Thyroid gland (tissue), 4 donors: ENCODE measurements at regions not wholly inside any gene's neighbourhood (a gene's known extent, or its start where the extent isn't known, plus 50 kb on each side); places are given as distances from the start of the nearest gene placed in this dataset.

Experiments used
- DNase-seq, 2 donors: peaks; one replicate each; pipeline ENCODE4 v3.0.0-alpha.2; 2019
- H3K27ac ChIP-seq, 3 donors: fragments of 200-600 bp; sonication (generic); 1 replicate in 2 of 3; 2 replicates in 1 of 3; pipeline ENCODE4 v1.5.1; 2016 to 2019; ENCODE audit warnings: mild to moderate bottlenecking in 1 of 3, moderate library complexity in 1 of 3
- H3K27me3 ChIP-seq: fragments of 200-600 bp; sonication (generic); one replicate; pipeline ENCODE4 v1.5.1; 2019
- H3K36me3 ChIP-seq, 2 donors: fragments of 200-600 bp; sonication (generic); one replicate each; pipeline ENCODE4 v1.5.1; 2016 to 2019
- H3K4me1 ChIP-seq, 2 donors: fragments of 200-600 bp; sonication (generic); one replicate each; pipeline ENCODE4 v1.5.1; 2017 to 2019
- H3K4me3 ChIP-seq, 3 donors: fragments of 200-600 bp; sonication (generic); replicated peaks in 1 of 3; 1 replicate in 2 of 3; 2 replicates in 1 of 3; pipeline ENCODE4 v1.5.1; 2016; ENCODE audit warnings: mild to moderate bottlenecking in 1 of 3
- H3K9me3 ChIP-seq: fragments of 200-600 bp; sonication (generic); one replicate; pipeline ENCODE4 v1.5.1; 2017
- POLR2A ChIP-seq, 2 donors: fragments of 450-650 bp; IDR thresholded peaks; one replicate each; pipeline ENCODE4 v1.6.1; 2017; ENCODE audit warnings: antibody characterized with exemption in 2 of 2, mild to moderate bottlenecking in 2 of 2, moderate library complexity in 1 of 2
- WGBS, 2 donors: methylation state at CpG; one replicate each; pipeline ENCODE4 v1.1.5; 2017; 5-methylcytosine and 5-hydroxymethylcytosine counted together
- intact Hi-C: fragments of 100-400 bp; cut with DNase I; formaldehyde crosslinking; loops from one replicate; pipeline ENCODE4 v1.15.1; 2023
- TF ChIP-seq, protein P1 (sequence below), 6 experiments: fragments of 200-600 bp in 3 of 6; fragments of 450-650 bp in 3 of 6; sonication (generic) in 3 of 6; IDR thresholded peaks; one replicate each; pipeline ENCODE4 v1.5.1; 2016 to 2019; ENCODE audit warnings: antibody characterized with exemption in 6 of 6, mild to moderate bottlenecking in 2 of 6, inconsistent platforms in 1 of 6, moderate library complexity in 1 of 6

DNA sequence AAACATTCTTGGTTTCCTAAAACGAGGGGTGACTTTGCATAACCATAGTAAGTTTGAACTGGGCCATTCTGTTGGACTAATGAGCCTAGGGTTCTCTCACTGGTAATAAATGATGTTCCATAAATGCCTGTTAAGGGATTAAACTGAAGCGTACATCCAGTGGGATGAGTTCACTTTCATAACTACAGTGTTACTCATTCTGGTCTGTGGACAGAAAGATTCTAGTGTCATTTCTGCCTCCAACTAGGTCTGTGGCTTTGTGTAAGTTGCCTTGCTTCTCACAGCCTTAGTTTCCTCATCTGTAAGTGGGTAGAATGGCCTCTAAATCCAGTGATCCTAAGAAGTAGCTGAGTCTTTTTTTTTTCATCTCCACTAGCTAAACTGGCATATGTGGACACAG is 1860.6 kb upstream of the PIK3C3 start:
- Histone ChIP-seq H3K4me1 (no peaks in the 10 kb centered on the region), H3K27ac (no peak overlapping the region), H3K4me3 (no peak overlapping the region), H3K36me3 (no peaks in the 10 kb centered on the region), H3K9me3 (no peaks in the 10 kb centered on the region), H3K27me3 (no peaks in the 10 kb centered on the region)
- no peak for TF ChIP-seq POLR2A (IDR thresholded peaks at IDR 0.05)
- TF ChIP-seq, protein P1, sequence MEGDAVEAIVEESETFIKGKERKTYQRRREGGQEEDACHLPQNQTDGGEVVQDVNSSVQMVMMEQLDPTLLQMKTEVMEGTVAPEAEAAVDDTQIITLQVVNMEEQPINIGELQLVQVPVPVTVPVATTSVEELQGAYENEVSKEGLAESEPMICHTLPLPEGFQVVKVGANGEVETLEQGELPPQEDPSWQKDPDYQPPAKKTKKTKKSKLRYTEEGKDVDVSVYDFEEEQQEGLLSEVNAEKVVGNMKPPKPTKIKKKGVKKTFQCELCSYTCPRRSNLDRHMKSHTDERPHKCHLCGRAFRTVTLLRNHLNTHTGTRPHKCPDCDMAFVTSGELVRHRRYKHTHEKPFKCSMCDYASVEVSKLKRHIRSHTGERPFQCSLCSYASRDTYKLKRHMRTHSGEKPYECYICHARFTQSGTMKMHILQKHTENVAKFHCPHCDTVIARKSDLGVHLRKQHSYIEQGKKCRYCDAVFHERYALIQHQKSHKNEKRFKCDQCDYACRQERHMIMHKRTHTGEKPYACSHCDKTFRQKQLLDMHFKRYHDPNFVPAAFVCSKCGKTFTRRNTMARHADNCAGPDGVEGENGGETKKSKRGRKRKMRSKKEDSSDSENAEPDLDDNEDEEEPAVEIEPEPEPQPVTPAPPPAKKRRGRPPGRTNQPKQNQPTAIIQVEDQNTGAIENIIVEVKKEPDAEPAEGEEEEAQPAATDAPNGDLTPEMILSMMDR (IDR thresholded peaks at IDR 0.05) = no peak
- intact Hi-C loops = no loop called here
- no peak for DNase-seq
- WGBS, 2 donors = 75 to 76% methylated on average over 2 of the region's 2 CpGs

- H3K27me3 ChIP-seq = no peaks in the 10 kb centered on the region
- DNase-seq = no peak
- H3K4me3 ChIP-seq = no peak overlapping the region
- H3K27ac ChIP-seq = no peak overlapping the region
- no peak for TF ChIP-seq POLR2A (IDR thresholded peaks at IDR 0.05)
- TF ChIP-seq, protein P1 (IDR thresholded peaks at IDR 0.05) = no peak
- intact Hi-C loops = no loop called here
- H3K36me3 ChIP-seq = no peaks in the 10 kb centered on the region
- no peaks in the 10 kb centered on the region for H3K4me1 ChIP-seq
- WGBS, 2 donors = 67 to 84% methylated on average over 3 of the region's 3 CpGs
- H3K9me3 ChIP-seq = no peaks in the 10 kb centered on the region
Measured at GRCh38 chr18:40088130-40088529, 1866.9 kb upstream of the PIK3C3 start.

DNA sequence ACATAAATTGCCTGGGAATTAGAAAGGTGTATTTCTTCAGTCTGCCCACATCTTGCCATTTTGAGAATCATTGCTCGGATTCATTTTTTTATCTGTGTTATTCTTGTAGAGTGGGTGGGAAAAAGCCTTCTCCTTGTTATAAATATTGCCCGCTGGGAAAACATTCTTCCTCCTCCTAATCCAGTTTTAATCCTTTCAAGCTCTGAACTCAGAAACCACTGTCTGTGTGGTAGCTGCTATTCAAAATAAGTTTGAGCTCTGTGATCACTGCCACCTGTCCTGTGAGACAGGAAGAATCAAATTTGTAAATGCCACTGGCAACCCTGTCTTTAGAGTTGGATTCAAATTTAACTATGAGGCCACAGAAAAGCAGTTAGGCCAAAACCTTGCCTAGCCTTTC is 1875.2 kb upstream of the PIK3C3 start:
- WGBS, 2 donors = 80 to 93% methylated on average over 2 of the region's 2 CpGs

GRCh38 chr18:40075616-40076015 is 1879.4 kb upstream of the PIK3C3 start:
- no peaks in the 10 kb centered on the region for H3K4me1 ChIP-seq
- no peaks in the 10 kb centered on the region for H3K27me3 ChIP-seq
- H3K36me3 ChIP-seq = no peaks in the 10 kb centered on the region
- H3K9me3 ChIP-seq = no peaks in the 10 kb centered on the region
- intact Hi-C loops = no loop called here
- TF ChIP-seq, protein P1 (IDR thresholded peaks at IDR 0.05) = no peak
- no peak for TF ChIP-seq POLR2A (IDR thresholded peaks at IDR 0.05)
- no peak for DNase-seq
- H3K4me3 ChIP-seq = no peak overlapping the region
- H3K27ac ChIP-seq = no peak overlapping the region
- 78 to 86% methylated on average over 2 of the region's 2 CpGs for WGBS, 2 donors

More for the DNA sequence above, 1875.2 kb upstream of the PIK3C3 start:
- no peak for DNase-seq
- intact Hi-C loops = no loop called here
- H3K9me3 ChIP-seq = no peaks in the 10 kb centered on the region
- no peak overlapping the region for H3K27ac ChIP-seq
- no peaks in the 10 kb centered on the region for H3K36me3 ChIP-seq
- no peaks in the 10 kb centered on the region for H3K4me1 ChIP-seq
- H3K4me3 ChIP-seq = no peak overlapping the region
- no peaks in the 10 kb centered on the region for H3K27me3 ChIP-seq
- no peak for TF ChIP-seq POLR2A (IDR thresholded peaks at IDR 0.05)
- TF ChIP-seq, protein P1 (IDR thresholded peaks at IDR 0.05) = no peak

GRCh38 chr18:40072761-40073160 is 1882.3 kb upstream of the PIK3C3 start:
- H3K36me3 ChIP-seq = no peaks in the 10 kb centered on the region
- H3K4me3 ChIP-seq = no peak overlapping the region
- 79 to 89% methylated on average over 2 of the region's 2 CpGs for WGBS, 2 donors
- H3K9me3 ChIP-seq = no peaks in the 10 kb centered on the region
- TF ChIP-seq, protein P1 (IDR thresholded peaks at IDR 0.05) = no peak
- no peak for TF ChIP-seq POLR2A (IDR thresholded peaks at IDR 0.05)
- no peak for DNase-seq
- H3K27me3 ChIP-seq = no peaks in the 10 kb centered on the region
- intact Hi-C loops = no loop called here
- no peak overlapping the region for H3K27ac ChIP-seq
- H3K4me1 ChIP-seq = no peaks in the 10 kb centered on the region
